H1 (cell line): ENCODE measurements at regions not wholly inside any gene's neighbourhood (a gene's known extent, or its start where the extent isn't known, plus 50 kb on each side); places are given as distances from the start of the nearest gene placed in this dataset.

ENCODE experiments used
- BCL11A ChIP-seq, 2 experiments: IDR thresholded peaks; one replicate each; pipeline ENCODE4 v1.6.1; 2011; ENCODE audit warnings: low read depth in 2 of 2, low read length in 2 of 2, mild to moderate bottlenecking in 2 of 2
- CHD1 ChIP-seq: IDR thresholded peaks from 2 replicates; pipeline ENCODE4 v1.6.1; 2012; ENCODE audit warnings: low read depth, low read length, improper control_type of control experiment
- EP300 ChIP-seq, 2 experiments: IDR thresholded peaks; 1 replicate in 1 of 2; 2 replicates in 1 of 2; pipeline ENCODE4 v1.6.1; 2011 to 2012; ENCODE audit warnings: low read depth in 2 of 2, low read length in 2 of 2, mild to moderate bottlenecking in 2 of 2, borderline replicate concordance in 1 of 2, inconsistent platforms in 1 of 2, moderate library complexity in 1 of 2
- HDAC6 ChIP-seq: IDR thresholded peaks from one replicate; pipeline ENCODE4 v1.7.1; 2012; ENCODE audit warnings: low read depth, mild to moderate bottlenecking, inconsistent platforms, low read length, moderate library complexity
- POLR2A ChIP-seq, 2 experiments: IDR thresholded peaks; 1 replicate in 1 of 2; 2 replicates in 1 of 2; pipeline ENCODE4 v1.6.1; 2011; ENCODE audit warnings: low read depth in 2 of 2, low read length in 2 of 2, mild to moderate bottlenecking in 2 of 2; ENCODE audit errors: control extremely low read depth in 1 of 2
- RXRA ChIP-seq: IDR thresholded peaks from 2 replicates; pipeline ENCODE4 v1.6.1; 2011; ENCODE audit warnings: low read depth, mild to moderate bottlenecking, low read length, moderate library complexity; ENCODE audit not compliant: insufficient read depth
- SIRT6 ChIP-seq: IDR thresholded peaks from one replicate; pipeline ENCODE4 v1.7.1; 2012; ENCODE audit warnings: low read length, inconsistent platforms
- SP1 ChIP-seq: IDR thresholded peaks from 2 replicates; pipeline ENCODE4 v1.6.1; 2011; ENCODE audit warnings: low read depth, low read length
- TAF1 ChIP-seq: IDR thresholded peaks from 2 replicates; pipeline ENCODE4 v1.6.1; 2011; ENCODE audit warnings: mild to moderate bottlenecking, low read depth, low read length
- TCF12 ChIP-seq: IDR thresholded peaks from 2 replicates; pipeline ENCODE4 v1.6.1; 2011; ENCODE audit warnings: low read depth, mild to moderate bottlenecking, low read length
- YY1 ChIP-seq: IDR thresholded peaks from 2 replicates; pipeline ENCODE4 v1.6.1; 2011; ENCODE audit warnings: low read depth, mild to moderate bottlenecking, low read length
- TF ChIP-seq, protein P1 (sequence below): IDR thresholded peaks from 2 replicates; pipeline ENCODE4 v1.6.1; 2012; ENCODE audit warnings: inconsistent platforms
- TF ChIP-seq, protein P2 (sequence below), 3 experiments: IDR thresholded peaks; 1 replicate in 2 of 3; 2 replicates in 1 of 3; pipeline versions ENCODE4 v1.5.1 to v1.6.1; 2011; ENCODE audit warnings: low read length in 3 of 3, mild to moderate bottlenecking in 3 of 3, inconsistent platforms in 2 of 3, low read depth in 1 of 3, moderate library complexity in 1 of 3; ENCODE audit not compliant: insufficient read depth in 1 of 3; ENCODE audit errors: control extremely low read depth in 1 of 3
- TF ChIP-seq, protein P3 (sequence below): IDR thresholded peaks from 2 replicates; pipeline ENCODE4 v1.6.1; 2012; ENCODE audit warnings: inconsistent platforms

DNA sequence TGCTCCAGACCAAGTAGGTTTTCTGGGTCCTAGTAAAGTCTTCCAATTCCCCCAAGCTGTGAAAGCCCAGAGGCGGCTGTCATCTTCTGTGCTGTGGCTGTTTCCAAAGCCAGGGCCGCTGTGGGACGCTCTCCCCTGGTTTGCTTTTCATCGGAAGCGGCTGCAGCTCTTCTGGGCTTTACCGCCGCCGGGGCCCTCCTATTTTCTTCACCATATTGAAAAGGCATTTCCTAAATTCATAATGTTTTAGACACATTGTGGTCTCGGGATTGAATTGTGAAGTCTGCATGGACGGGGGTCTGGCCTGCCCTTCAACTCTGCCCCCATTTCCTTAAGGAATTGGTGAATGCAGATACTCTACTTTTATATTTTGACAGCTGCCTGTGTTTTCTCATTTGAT is 551.4 kb upstream of the MGMT start:
- TF ChIP-seq, protein P1, sequence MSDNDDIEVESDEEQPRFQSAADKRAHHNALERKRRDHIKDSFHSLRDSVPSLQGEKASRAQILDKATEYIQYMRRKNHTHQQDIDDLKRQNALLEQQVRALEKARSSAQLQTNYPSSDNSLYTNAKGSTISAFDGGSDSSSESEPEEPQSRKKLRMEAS: no peak
- no peak for TF ChIP-seq TCF12
- TF ChIP-seq, protein P2, sequence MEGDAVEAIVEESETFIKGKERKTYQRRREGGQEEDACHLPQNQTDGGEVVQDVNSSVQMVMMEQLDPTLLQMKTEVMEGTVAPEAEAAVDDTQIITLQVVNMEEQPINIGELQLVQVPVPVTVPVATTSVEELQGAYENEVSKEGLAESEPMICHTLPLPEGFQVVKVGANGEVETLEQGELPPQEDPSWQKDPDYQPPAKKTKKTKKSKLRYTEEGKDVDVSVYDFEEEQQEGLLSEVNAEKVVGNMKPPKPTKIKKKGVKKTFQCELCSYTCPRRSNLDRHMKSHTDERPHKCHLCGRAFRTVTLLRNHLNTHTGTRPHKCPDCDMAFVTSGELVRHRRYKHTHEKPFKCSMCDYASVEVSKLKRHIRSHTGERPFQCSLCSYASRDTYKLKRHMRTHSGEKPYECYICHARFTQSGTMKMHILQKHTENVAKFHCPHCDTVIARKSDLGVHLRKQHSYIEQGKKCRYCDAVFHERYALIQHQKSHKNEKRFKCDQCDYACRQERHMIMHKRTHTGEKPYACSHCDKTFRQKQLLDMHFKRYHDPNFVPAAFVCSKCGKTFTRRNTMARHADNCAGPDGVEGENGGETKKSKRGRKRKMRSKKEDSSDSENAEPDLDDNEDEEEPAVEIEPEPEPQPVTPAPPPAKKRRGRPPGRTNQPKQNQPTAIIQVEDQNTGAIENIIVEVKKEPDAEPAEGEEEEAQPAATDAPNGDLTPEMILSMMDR (IDR thresholded peaks at IDR 0.05; ENCODE audit: control extremely low read depth in 1 of 3, insufficient read depth in 1 of 3, low read depth in 1 of 3, low read length in 3 of 3): no peak
- TF ChIP-seq SIRT6: no peak
- no peak for TF ChIP-seq YY1
- TF ChIP-seq TAF1: no peak
- TF ChIP-seq POLR2A (IDR thresholded peaks at IDR 0.05; ENCODE audit: control extremely low read depth in 1 of 2, low read depth in 2 of 2, low read length in 2 of 2): no peak
- TF ChIP-seq BCL11A (IDR thresholded peaks at IDR 0.05; ENCODE audit: low read depth in 2 of 2, low read length in 2 of 2): no peak
- no peak for TF ChIP-seq SP1
- TF ChIP-seq, protein P3, sequence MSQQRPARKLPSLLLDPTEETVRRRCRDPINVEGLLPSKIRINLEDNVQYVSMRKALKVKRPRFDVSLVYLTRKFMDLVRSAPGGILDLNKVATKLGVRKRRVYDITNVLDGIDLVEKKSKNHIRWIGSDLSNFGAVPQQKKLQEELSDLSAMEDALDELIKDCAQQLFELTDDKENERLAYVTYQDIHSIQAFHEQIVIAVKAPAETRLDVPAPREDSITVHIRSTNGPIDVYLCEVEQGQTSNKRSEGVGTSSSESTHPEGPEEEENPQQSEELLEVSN: no peak
- TF ChIP-seq RXRA: no peak
- no peak for TF ChIP-seq HDAC6
- TF ChIP-seq EP300 (IDR thresholded peaks at IDR 0.05; ENCODE audit: borderline replicate concordance in 1 of 2, low read depth in 2 of 2, low read length in 2 of 2): no peak
- no peak for TF ChIP-seq CHD1
